ENCODE measurements at regions not wholly inside any gene's neighbourhood (a gene's known extent, or its start where the extent isn't known, plus 50 kb on each side); places are given as distances from the start of the nearest gene placed in this dataset.

DNA sequence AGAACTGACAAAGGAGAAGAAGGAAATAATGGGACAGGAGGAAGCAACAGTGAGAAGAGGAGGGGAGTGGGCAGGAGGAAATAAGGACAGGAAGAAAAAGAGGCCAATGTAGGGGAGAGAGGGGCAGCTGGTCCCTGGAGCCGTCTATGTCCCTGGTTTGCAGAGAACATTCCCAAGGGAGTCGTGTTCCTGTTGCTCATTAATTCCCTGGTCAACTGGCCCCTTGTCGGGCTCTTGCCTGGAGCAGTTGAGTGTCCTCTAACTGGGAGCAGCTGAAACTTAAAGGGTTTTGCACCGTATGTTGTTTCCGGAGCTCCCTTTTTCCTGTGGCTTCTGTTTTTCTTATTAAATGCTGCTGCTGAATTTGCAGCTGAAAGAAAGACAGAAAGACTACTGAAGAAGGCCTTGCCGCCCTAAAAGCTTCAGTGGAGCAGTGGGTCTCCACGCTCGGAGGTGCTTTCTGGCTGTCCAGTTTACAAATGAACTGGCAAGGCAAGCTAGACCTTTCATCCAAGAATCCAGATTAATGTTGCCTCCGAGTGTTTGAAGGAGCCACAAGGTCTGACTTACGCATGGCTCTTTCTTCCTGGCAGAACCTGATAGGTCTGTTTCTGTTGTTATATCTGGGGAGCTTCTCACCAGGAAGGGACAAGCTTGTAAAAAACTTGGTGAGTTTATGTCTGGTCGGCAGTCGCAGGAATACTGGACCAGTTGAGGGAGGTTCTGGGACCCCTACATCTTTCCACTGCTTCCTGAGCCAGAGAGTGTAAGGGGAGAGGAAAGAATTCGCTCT is 146.2 kb upstream of the RFLNA start:
- TF ChIP-seq POLR2AphosphoS5 (IDR thresholded peaks at IDR 0.05; ENCODE audit: borderline replicate concordance, low read depth, low read length): no peak
- TF ChIP-seq FOXP2 (optimal IDR thresholded peaks at IDR 0.05; ENCODE audit: control extremely low read depth, extremely low read length, insufficient read depth): no peak
- TF ChIP-seq EZH2 (IDR thresholded peaks at IDR 0.05): no peak
